ENCODE measurements at regions not wholly inside any gene's neighbourhood (a gene's known extent, or its start where the extent isn't known, plus 50 kb on each side); places are given as distances from the start of the nearest gene placed in this dataset.

GRCh38 chr18:4844320-4844719 is 352.7 kb downstream of the AKAIN1 start:
- TF ChIP-seq POLR2A (IDR thresholded peaks at IDR 0.05; ENCODE audit: low read length) (no peak), GATA1 (IDR thresholded peaks at IDR 0.05; ENCODE audit: low read depth, low read length) (no peak)

All from erythroblast (primary cell).